ENCODE measurements at regions not wholly inside any gene's neighbourhood (a gene's known extent, or its start where the extent isn't known, plus 50 kb on each side); places are given as distances from the start of the nearest gene placed in this dataset.
"Not testable (repeated sequence)": the region's sequence is repeated elsewhere in the genome, so short reads cannot be mapped to it uniquely, and the experiment has no call there.

- DNase-seq (ENCODE audit: low read depth in 2 of 2), result no peak
These were observed 141.8 kb downstream of the SIM1 start for GRCh38 chr6:100322886-100323285.

GRCh38 chr6:100320686-100321085 lies 144.0 kb downstream of the SIM1 start:
- DNase-seq (ENCODE audit: low read depth in 2 of 2), result no peak

GRCh38 chr6:100317031-100317430 lies 147.7 kb downstream of the SIM1 start:
- DNase-seq (ENCODE audit: low read depth in 2 of 2), result no peak

- DNase-seq (ENCODE audit: low read depth in 2 of 2), result no peak
These were observed 150.5 kb downstream of the SIM1 start for GRCh38 chr6:100314186-100314585.

GRCh38 chr6:100311707-100312251 lies 152.9 kb downstream of the SIM1 start:
- DNase-seq (ENCODE audit: low read depth in 2 of 2), result no peak

- DNase-seq (ENCODE audit: low read depth in 2 of 2), result no peak
These were observed 155.5 kb downstream of the SIM1 start for GRCh38 chr6:100309174-100309573.

- no peak for DNase-seq (ENCODE audit: low read depth in 2 of 2)
These were observed 157.2 kb downstream of the SIM1 start for GRCh38 chr6:100307561-100307960.

- DNase-seq (ENCODE audit: low read depth in 2 of 2), result no peak
These were observed 159.4 kb downstream of the SIM1 start for GRCh38 chr6:100305209-100305869.

- no peak for DNase-seq (ENCODE audit: low read depth in 2 of 2)
These were observed 160.1 kb downstream of the SIM1 start for GRCh38 chr6:100304575-100304974.

GRCh38 chr6:100301731-100302130 lies 163.0 kb downstream of the SIM1 start:
- no peak for DNase-seq (ENCODE audit: low read depth in 2 of 2)

GRCh38 chr6:100300221-100300736 lies 164.4 kb downstream of the SIM1 start:
- no peak for DNase-seq (ENCODE audit: low read depth in 2 of 2)

GRCh38 chr6:100296810-100297544 lies 167.7 kb downstream of the SIM1 start:
- DNase-seq (ENCODE audit: low read depth in 2 of 2), result no peak

- DNase-seq (ENCODE audit: low read depth in 2 of 2), result not testable (repeated sequence)
These were observed 169.5 kb downstream of the SIM1 start for GRCh38 chr6:100295172-100295571.

GRCh38 chr6:100289285-100289684 lies 175.4 kb downstream of the SIM1 start:
- no peak for DNase-seq (ENCODE audit: low read depth in 2 of 2)

- no peak for DNase-seq (ENCODE audit: low read depth in 2 of 2)
These were observed 176.4 kb downstream of the SIM1 start for GRCh38 chr6:100288311-100288710.

- DNase-seq (ENCODE audit: low read depth in 2 of 2), result no peak
These were observed 181.4 kb downstream of the SIM1 start for GRCh38 chr6:100283285-100283684.

GRCh38 chr6:100281471-100281901 lies 183.2 kb downstream of the SIM1 start:
- no peak for DNase-seq (ENCODE audit: low read depth in 2 of 2)

GRCh38 chr6:100276311-100277057 lies 188.2 kb downstream of the SIM1 start:
- DNase-seq (ENCODE audit: low read depth in 2 of 2), result no peak

GRCh38 chr6:100274147-100274546 lies 190.6 kb downstream of the SIM1 start:
- no peak for DNase-seq (ENCODE audit: low read depth in 2 of 2)

- no peak for DNase-seq (ENCODE audit: low read depth in 2 of 2)
These were observed 193.1 kb downstream of the SIM1 start for GRCh38 chr6:100271625-100272024.

GRCh38 chr6:100271202-100271601 lies 193.5 kb downstream of the SIM1 start:
- DNase-seq (ENCODE audit: low read depth in 2 of 2), result no peak

GRCh38 chr6:100269189-100269588 lies 195.5 kb downstream of the SIM1 start:
- no peak for DNase-seq (ENCODE audit: low read depth in 2 of 2)
